Epithelial cell of esophagus (primary cell): ENCODE measurements at regions not wholly inside any gene's neighbourhood (a gene's known extent, or its start where the extent isn't known, plus 50 kb on each side); places are given as distances from the start of the nearest gene placed in this dataset.
"Not testable (repeated sequence)": the region's sequence is repeated elsewhere in the genome, so short reads cannot be mapped to it uniquely, and the experiment has no call there.

Source experiments
- DNase-seq: peaks from one replicate; pipeline ENCODE4 v3.0.0; 2010; ENCODE audit warnings: low read depth
- H3K4me3 ChIP-seq: 2 replicates; pipeline ENCODE4 v1.5.1; 2011; ENCODE audit warnings: mild to moderate bottlenecking, low read length, control low read depth
- CTCF ChIP-seq: IDR thresholded peaks from 2 replicates; pipeline ENCODE4 v1.5.1; 2011; ENCODE audit warnings: low read depth, mild to moderate bottlenecking, low read length, control low read depth, inconsistent platforms; ENCODE audit not compliant: insufficient read depth; ENCODE audit errors: missing control alignments

- not testable (repeated sequence) for H3K4me3 ChIP-seq, DNase-seq
Measured at GRCh38 chr7:56352576-56352975, 236.4 kb upstream of the NUPR2 start.

GRCh38 chr7:56351181-56351580 lies 235.0 kb upstream of the NUPR2 start:
- H3K4me3 ChIP-seq, DNase-seq: not testable (repeated sequence)

- not testable (repeated sequence) for DNase-seq, H3K4me3 ChIP-seq
Measured at GRCh38 chr7:56348311-56348710, 232.1 kb upstream of the NUPR2 start.

- not testable (repeated sequence) for DNase-seq, H3K4me3 ChIP-seq
Measured at GRCh38 chr7:56328327-56328726, 212.1 kb upstream of the NUPR2 start.

- no peak for TF ChIP-seq CTCF
Measured at GRCh38 chr7:56290548-56290947, 174.3 kb upstream of the NUPR2 start.

GRCh38 chr7:56287429-56288138 lies 171.4 kb upstream of the NUPR2 start:
- DNase-seq = peak; percentile 29
- H3K4me3 ChIP-seq = peak overlapping the region; percentile 32
- no peak for TF ChIP-seq CTCF

More at GRCh38 chr7:56290548-56290947, 174.3 kb upstream of the NUPR2 start:
- no peak overlapping the region for H3K4me3 ChIP-seq
- DNase-seq = no peak

GRCh38 chr7:56256108-56256507 lies 139.9 kb upstream of the NUPR2 start:
- TF ChIP-seq CTCF = no peak
- DNase-seq = no peak
- H3K4me3 ChIP-seq = no peak overlapping the region

GRCh38 chr7:56250135-56250534 lies 133.9 kb upstream of the NUPR2 start:
- TF ChIP-seq CTCF = no peak
- DNase-seq = no peak
- H3K4me3 ChIP-seq = no peak overlapping the region

GRCh38 chr7:56229631-56230030 lies 113.4 kb upstream of the NUPR2 start:
- no peak overlapping the region for H3K4me3 ChIP-seq
- no peak for DNase-seq
- TF ChIP-seq CTCF = no peak
